IMR-90 (cell line): ENCODE measurements at regions not wholly inside any gene's neighbourhood (a gene's known extent, or its start where the extent isn't known, plus 50 kb on each side); places are given as distances from the start of the nearest gene placed in this dataset.
A peak's percentile ranks its signal among the peaks of the same experiment; 100 is the strongest.

Experiments used
- ATAC-seq: fragments of 200-7000 bp; cut with Tn5 transposase; 2 replicates; pipeline ENCODE4 v1.9.1; 2020; ENCODE audit warnings: low read depth, mild to moderate bottlenecking, moderate library complexity
- BruUV-seq: library from RNA; stranded (reverse); fragments of 400-500 nt; replicated peaks from 2 replicates; lab custom pipeline; 2021; lab: Mats Ljungman, UMichigan
- CTCF ChIA-PET: fragments of 300-600 bp; formaldehyde crosslinking; extraction: SDS; loops from one replicate; lab custom pipeline; 2021; ENCODE audit warnings: antibody characterized with exemption; lab: Yijun Ruan, JAX
- POLR2A ChIA-PET: fragments of 300-600 bp; sonication (Branson Sonifier 250); formaldehyde crosslinking; loops from one replicate; lab custom pipeline; 2022; ENCODE audit warnings: antibody characterized with exemption; ENCODE audit not compliant: unreplicated experiment; lab: Charles Lee
- DNase-seq: peaks from one replicate; pipeline ENCODE4 v3.0.0; 2013
- H2AFZ ChIP-seq: replicated peaks from 2 replicates; pipeline ENCODE3; 2013; ENCODE audit warnings: low read length, mild to moderate bottlenecking; ENCODE audit not compliant: poor library complexity
- H2AK5ac ChIP-seq: 2 replicates; pipeline ENCODE4 v1.6.1; 2013; ENCODE audit warnings: low read depth, low read length, inconsistent platforms
- H2AK9ac ChIP-seq: replicated peaks from 2 replicates; pipeline ENCODE3; 2013; ENCODE audit warnings: mild to moderate bottlenecking, low read depth, low read length, moderate library complexity; ENCODE audit not compliant: poor library complexity
- H2BK120ac ChIP-seq: 2 replicates; pipeline ENCODE4 v1.6.1; 2013; ENCODE audit warnings: low read depth, low read length, inconsistent platforms
- H2BK15ac ChIP-seq: 3 replicates; pipeline ENCODE4 v1.6.1; 2013; ENCODE audit warnings: low read depth, low read length, inconsistent platforms
- H2BK20ac ChIP-seq: 2 replicates; pipeline ENCODE4 v1.6.1; 2013; ENCODE audit warnings: low read depth, mild to moderate bottlenecking, inconsistent platforms, low read length, moderate library complexity
- H2BK5ac ChIP-seq: 2 replicates; pipeline ENCODE4 v1.6.1; 2013; ENCODE audit warnings: mild to moderate bottlenecking, low read depth, low read length, inconsistent platforms; ENCODE audit not compliant: poor library complexity, severe bottlenecking
- H3K14ac ChIP-seq: replicated peaks from 2 replicates; pipeline ENCODE4 v1.6.1; 2013; ENCODE audit warnings: low read depth, low read length, inconsistent platforms
- H3K18ac ChIP-seq: 2 replicates; pipeline ENCODE4 v1.6.1; 2013; ENCODE audit warnings: low read depth, low read length, control low read depth
- H3K23ac ChIP-seq: 2 replicates; pipeline ENCODE4 v1.6.1; 2013; ENCODE audit warnings: low read depth, low read length, inconsistent platforms
- H3K27ac ChIP-seq: 2 replicates; pipeline ENCODE4 v1.5.1; 2013; ENCODE audit warnings: mild to moderate bottlenecking, control low read depth, low read length; ENCODE audit not compliant: insufficient read depth
- H3K27me3 ChIP-seq: 2 replicates; pipeline ENCODE4 v1.6.1; 2013; ENCODE audit warnings: low read length; ENCODE audit not compliant: control insufficient read depth, insufficient read depth
- H3K36me3 ChIP-seq: 2 replicates; pipeline ENCODE4 v1.6.1; 2013; ENCODE audit warnings: low read length, mixed read lengths; ENCODE audit not compliant: control insufficient read depth, insufficient read depth
- H3K4ac ChIP-seq: 2 replicates; pipeline ENCODE4 v1.6.1; 2013; ENCODE audit warnings: low read depth, low read length, inconsistent platforms
- H3K4me1 ChIP-seq: 2 replicates; pipeline ENCODE4 v1.6.1; 2013; ENCODE audit warnings: low read length, mixed read lengths; ENCODE audit not compliant: control insufficient read depth, insufficient read depth
- H3K4me2 ChIP-seq: 2 replicates; pipeline ENCODE4 v1.6.1; 2013; ENCODE audit warnings: low read depth, mild to moderate bottlenecking, control low read depth, low read length, moderate library complexity
- H3K4me3 ChIP-seq: 2 replicates; pipeline ENCODE4 v1.5.1; 2013; ENCODE audit warnings: low read depth, mild to moderate bottlenecking, control low read depth, low read length, moderate library complexity; ENCODE audit not compliant: insufficient read depth
- H3K56ac ChIP-seq: 2 replicates; pipeline ENCODE4 v1.6.1; 2013; ENCODE audit warnings: low read length, inconsistent platforms; ENCODE audit not compliant: insufficient read depth; ENCODE audit errors: extremely low read depth
- H3K79me1 ChIP-seq, 2 experiments: 2 replicates each; pipeline ENCODE4 v1.6.1; 2013; ENCODE audit warnings: low read length in 2 of 2, inconsistent platforms in 1 of 2, low read depth in 1 of 2
- H3K9ac ChIP-seq: 2 replicates; pipeline ENCODE4 v1.6.1; 2013; ENCODE audit warnings: low read depth, low read length, control low read depth
- H3K9me1 ChIP-seq: 2 replicates; pipeline ENCODE4 v1.6.1; 2013; ENCODE audit warnings: low read length, inconsistent platforms; ENCODE audit not compliant: insufficient read depth
- H3K9me3 ChIP-seq: 2 replicates; pipeline ENCODE4 v1.6.1; 2013; ENCODE audit warnings: low read length; ENCODE audit not compliant: control insufficient read depth, insufficient read depth
- H4K20me1 ChIP-seq: 2 replicates; pipeline ENCODE4 v1.6.1; 2013; ENCODE audit warnings: low read length, inconsistent platforms; ENCODE audit not compliant: insufficient read depth
- H4K5ac ChIP-seq: 2 replicates; pipeline ENCODE4 v1.6.1; 2013; ENCODE audit warnings: mild to moderate bottlenecking, low read depth, low read length, control low read depth
- H4K8ac ChIP-seq, 2 experiments: 2 replicates each; pipeline ENCODE4 v1.6.1; 2013; ENCODE audit warnings: low read depth in 2 of 2, low read length in 2 of 2, control low read depth in 1 of 2, inconsistent platforms in 1 of 2
- H4K91ac ChIP-seq: 2 replicates; pipeline ENCODE4 v1.6.1; 2013; ENCODE audit warnings: low read depth, low read length, inconsistent platforms; ENCODE audit not compliant: insufficient read depth
- BHLHE40 ChIP-seq: fragments of 150-350 bp; IDR thresholded peaks from 2 replicates; pipeline ENCODE4 v1.6.1; 2016; ENCODE audit warnings: mild to moderate bottlenecking, low read depth, low read length
- CEBPB ChIP-seq: IDR thresholded peaks from 2 replicates; pipeline ENCODE4 v1.6.1; 2012; ENCODE audit warnings: low read depth, low read length, improper control_type of control experiment
- CHD1 ChIP-seq: IDR thresholded peaks from 2 replicates; pipeline ENCODE4 v1.6.1; 2012; ENCODE audit warnings: low read depth, low read length, improper control_type of control experiment
- FOS ChIP-seq: fragments of 150-350 bp; IDR thresholded peaks from 2 replicates; pipeline ENCODE4 v1.6.1; 2016; ENCODE audit warnings: low read depth, low read length
- MAFK ChIP-seq: IDR thresholded peaks from 2 replicates; pipeline ENCODE4 v1.6.1; 2012; ENCODE audit warnings: low read depth, low read length, improper control_type of control experiment
- MAZ ChIP-seq: IDR thresholded peaks from 2 replicates; pipeline ENCODE4 v1.6.1; 2012; ENCODE audit warnings: low read depth, mild to moderate bottlenecking, low read length, improper control_type of control experiment, moderate library complexity, borderline replicate concordance
- NFE2L2 ChIP-seq: fragments of 150-350 bp; IDR thresholded peaks from 2 replicates; pipeline ENCODE4 v1.6.1; 2016; ENCODE audit warnings: low read depth, mild to moderate bottlenecking, low read length
- RCOR1 ChIP-seq: IDR thresholded peaks from 2 replicates; pipeline ENCODE4 v1.6.1; 2012; ENCODE audit warnings: mild to moderate bottlenecking, low read length, improper control_type of control experiment; ENCODE audit not compliant: insufficient replicate concordance
- SMC3 ChIP-seq: fragments of 150-350 bp; IDR thresholded peaks from 2 replicates; pipeline ENCODE4 v1.6.1; 2016; ENCODE audit warnings: low read depth, mild to moderate bottlenecking, antibody characterized with exemption, low read length, moderate library complexity
- USF2 ChIP-seq: fragments of 150-350 bp; IDR thresholded peaks from 2 replicates; pipeline ENCODE4 v1.6.1; 2017; ENCODE audit warnings: mild to moderate bottlenecking, antibody characterized with exemption, low read length, low read depth
- WGBS, 2 experiments: methylation state at CpG; one replicate each; pipeline versions ENCODE4 v1.1.5 to v1.1.7; 2013; ENCODE audit warnings: missing lambda C conversion rate in 2 of 2; ENCODE audit not compliant: insufficient read length in 1 of 2; ENCODE audit errors: extremely low coverage in 2 of 2; 5-methylcytosine and 5-hydroxymethylcytosine counted together
- dilution Hi-C: fragments of 300-500 bp; cut with HindIII; formaldehyde crosslinking; loops from one replicate; pipeline ENCODE4 v1.14.3; 2018; ENCODE audit warnings: low sequenced_read_pairs; ENCODE audit not compliant: unreplicated experiment
- in situ Hi-C: fragments of 300-500 bp; cut with MboI; formaldehyde crosslinking; loops from 3 replicates; pipeline ENCODE4 v1.14.3; 2019; ENCODE audit warnings: low sequenced_read_pairs, inconsistent platforms, mixed read lengths
- intact Hi-C: fragments of 100-400 bp; cut with micrococcal nuclease; formaldehyde crosslinking; loops from 2 replicates; pipeline ENCODE4 v1.10.0; 2022
- TF ChIP-seq, protein P1 (sequence below): conservative IDR thresholded peaks from 2 replicates; pipeline ENCODE4 v1.5.1; 2012; ENCODE audit warnings: mild to moderate bottlenecking, low read depth, low read length, improper control_type of control experiment

DNA sequence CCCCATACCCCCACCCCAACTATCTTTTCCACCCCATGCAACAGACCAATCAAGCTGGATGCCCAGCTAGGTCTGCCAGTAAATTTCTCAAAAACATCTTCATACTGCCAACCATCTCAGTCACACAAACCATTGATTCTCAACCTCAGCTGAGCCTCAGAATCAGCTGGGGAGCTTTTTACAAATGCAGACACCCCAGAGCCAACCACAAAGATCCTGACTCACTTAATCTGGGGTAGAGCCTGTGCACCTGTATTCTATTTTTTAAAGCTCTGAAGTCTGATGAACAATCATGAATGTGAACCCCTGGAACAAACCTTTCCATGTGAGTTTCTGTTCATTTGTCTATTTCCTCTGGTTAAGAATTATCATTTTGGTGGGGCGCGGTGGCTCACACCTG lies 66.0 kb downstream of the ZNF281 start:
- WGBS, 2 experiments = no CpG with 5 or more reads among the region's 2 CpGs
- H2AK5ac ChIP-seq = 0 out of 2 replicates have a peak overlapping the region, but pooled peaks have one; percentile 11
- H3K14ac ChIP-seq = no peak overlapping the region
- H2BK15ac ChIP-seq = no peak overlapping the region
- DNase-seq (no peak), ATAC-seq (no peak)
- H4K8ac ChIP-seq = no peak overlapping the region
- no peaks in the 10 kb centered on the region for H3K79me1 ChIP-seq
- TF ChIP-seq USF2 (no peak), RCOR1 (no peak), NFE2L2 (no peak), MAFK (no peak), BHLHE40 (no peak), MAZ (no peak), CHD1 (no peak), FOS (no peak), SMC3 (no peak), CEBPB (no peak)
- TF ChIP-seq, protein P1, sequence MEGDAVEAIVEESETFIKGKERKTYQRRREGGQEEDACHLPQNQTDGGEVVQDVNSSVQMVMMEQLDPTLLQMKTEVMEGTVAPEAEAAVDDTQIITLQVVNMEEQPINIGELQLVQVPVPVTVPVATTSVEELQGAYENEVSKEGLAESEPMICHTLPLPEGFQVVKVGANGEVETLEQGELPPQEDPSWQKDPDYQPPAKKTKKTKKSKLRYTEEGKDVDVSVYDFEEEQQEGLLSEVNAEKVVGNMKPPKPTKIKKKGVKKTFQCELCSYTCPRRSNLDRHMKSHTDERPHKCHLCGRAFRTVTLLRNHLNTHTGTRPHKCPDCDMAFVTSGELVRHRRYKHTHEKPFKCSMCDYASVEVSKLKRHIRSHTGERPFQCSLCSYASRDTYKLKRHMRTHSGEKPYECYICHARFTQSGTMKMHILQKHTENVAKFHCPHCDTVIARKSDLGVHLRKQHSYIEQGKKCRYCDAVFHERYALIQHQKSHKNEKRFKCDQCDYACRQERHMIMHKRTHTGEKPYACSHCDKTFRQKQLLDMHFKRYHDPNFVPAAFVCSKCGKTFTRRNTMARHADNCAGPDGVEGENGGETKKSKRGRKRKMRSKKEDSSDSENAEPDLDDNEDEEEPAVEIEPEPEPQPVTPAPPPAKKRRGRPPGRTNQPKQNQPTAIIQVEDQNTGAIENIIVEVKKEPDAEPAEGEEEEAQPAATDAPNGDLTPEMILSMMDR = no peak
- H2BK5ac ChIP-seq = peak overlapping the region; percentile 7
- BruUV-seq = no TSS peak
- H2AK9ac ChIP-seq = no peak overlapping the region
- no peak overlapping the region for H4K5ac ChIP-seq
- CTCF ChIA-PET = interaction anchor here (0.6 to 1.0 kb wide), 2 partner anchors 11 to 58 kb away, joined by 3 read pairs; no protein-coding TSS in a partner anchor
- POLR2A ChIA-PET = no interaction called here
- H2BK120ac ChIP-seq = no peak overlapping the region
- H3K4ac ChIP-seq = no peak overlapping the region
- H2AFZ ChIP-seq = no peak overlapping the region
- no peak overlapping the region for H3K4me3 ChIP-seq
- H3K9ac ChIP-seq = no peak overlapping the region
- in situ Hi-C loops (no loop called here), intact Hi-C loops (no loop called here), dilution Hi-C loops (no loop called here)
- no peaks in the 10 kb centered on the region for H3K9me3 ChIP-seq
- H3K4me2 ChIP-seq = no peak overlapping the region
- peak overlapping the region; percentile 31 for H4K91ac ChIP-seq
- no peak overlapping the region for H2BK20ac ChIP-seq
- H3K56ac ChIP-seq = no peak overlapping the region
- no peaks in the 10 kb centered on the region for H3K27me3 ChIP-seq
- peaks cover 8% of the 10 kb centered on the region for H3K4me1 ChIP-seq
- no peak overlapping the region for H3K23ac ChIP-seq
- no peaks in the 10 kb centered on the region for H4K20me1 ChIP-seq
- H3K9me1 ChIP-seq = peaks cover 3% of the 10 kb centered on the region; the same call in 1 of the 2 replicates
- H3K36me3 ChIP-seq = no peaks in the 10 kb centered on the region
- no peak overlapping the region for H3K18ac ChIP-seq
- no peak overlapping the region for H3K27ac ChIP-seq
